LNCaP clone FGC (cell line): ENCODE measurements at regions not wholly inside any gene's neighbourhood (a gene's known extent, or its start where the extent isn't known, plus 50 kb on each side); places are given as distances from the start of the nearest gene placed in this dataset.

Experiments used
- DNase-seq: peaks from one replicate; pipeline ENCODE4 v3.0.0-alpha.2; 2011; ENCODE audit warnings: low read depth
- H3K4me3 ChIP-seq: 2 replicates; pipeline ENCODE4 v1.5.1; 2011; ENCODE audit warnings: mild to moderate bottlenecking, low read depth, low read length, control low read depth
- CTCF ChIP-seq: IDR thresholded peaks from 2 replicates; pipeline ENCODE4 v1.5.1; 2012; ENCODE audit warnings: mild to moderate bottlenecking; ENCODE audit not compliant: control insufficient read depth, insufficient read depth; ENCODE audit errors: extremely low read depth

- H3K4me3 ChIP-seq: no peak overlapping the region
- no peak for TF ChIP-seq CTCF
- DNase-seq: no peak
These were observed 246.6 kb upstream of the RTL1 start for GRCh38 chr14:101150039-101150610.

- no peak for TF ChIP-seq CTCF
- H3K4me3 ChIP-seq: no peak overlapping the region
- no peak for DNase-seq
These were observed 247.9 kb upstream of the RTL1 start for GRCh38 chr14:101151226-101151926.

GRCh38 chr14:101151927-101152305, 248.4 kb upstream of the RTL1 start:
- TF ChIP-seq CTCF: no peak
- no peak for DNase-seq
- no peak overlapping the region for H3K4me3 ChIP-seq

- TF ChIP-seq CTCF: no peak
- no peak for DNase-seq
- no peak overlapping the region for H3K4me3 ChIP-seq
These were observed 249.3 kb upstream of the RTL1 start for GRCh38 chr14:101152855-101153254.

- no peak overlapping the region for H3K4me3 ChIP-seq
- no peak for TF ChIP-seq CTCF
- DNase-seq: no peak
These were observed 250.2 kb upstream of the RTL1 start for GRCh38 chr14:101153691-101154090.

GRCh38 chr14:101155575-101155974, 252.1 kb upstream of the RTL1 start:
- H3K4me3 ChIP-seq: no peak overlapping the region
- DNase-seq: no peak
- no peak for TF ChIP-seq CTCF

- no peak for TF ChIP-seq CTCF
- DNase-seq: no peak
These were observed 263.9 kb upstream of the RTL1 start for GRCh38 chr14:101167428-101167827.

More at GRCh38 chr14:101167428-101167827, 263.9 kb upstream of the RTL1 start:
- no peak overlapping the region for H3K4me3 ChIP-seq
